Transverse colon (tissue), 4 donors: ENCODE measurements at regions not wholly inside any gene's neighbourhood (a gene's known extent, or its start where the extent isn't known, plus 50 kb on each side); places are given as distances from the start of the nearest gene placed in this dataset.
A peak's percentile ranks its signal among the peaks of the same experiment; 100 is the strongest.

Experiments used
- DNase-seq: peaks from one replicate; pipeline ENCODE4 v3.0.0-alpha.2; 2019
- H3K27ac ChIP-seq, 4 donors: fragments of 200-600 bp; sonication (generic); 2 replicates each; pipeline ENCODE4 v1.5.1; 2016 to 2018; ENCODE audit warnings: inconsistent platforms in 4 of 4
- H3K27me3 ChIP-seq: fragments of 200-600 bp; sonication (generic); 2 replicates; pipeline ENCODE4 v1.5.1; 2017; ENCODE audit warnings: inconsistent platforms
- H3K36me3 ChIP-seq, 4 donors: fragments of 200-600 bp; sonication (generic); 2 replicates each; pipeline ENCODE4 v1.5.1; 2017 to 2019; ENCODE audit warnings: inconsistent platforms in 4 of 4
- H3K4me1 ChIP-seq, 4 donors: fragments of 200-600 bp; sonication (generic); 2 replicates each; pipeline ENCODE4 v1.5.1; 2017 to 2020; ENCODE audit warnings: inconsistent platforms in 4 of 4
- H3K4me3 ChIP-seq, 4 donors: fragments of 200-600 bp; sonication (generic); 1 replicate in 1 of 4; 2 replicates in 3 of 4; pipeline versions ENCODE4 v1.5.1 to v1.6.1; 2017 to 2019; ENCODE audit warnings: inconsistent platforms in 4 of 4
- H3K9me3 ChIP-seq, 2 donors: fragments of 200-600 bp; sonication (generic); 2 replicates each; pipeline ENCODE4 v1.5.1; 2017 to 2019; ENCODE audit warnings: inconsistent platforms in 2 of 2
- EP300 ChIP-seq: sonication (generic); formaldehyde crosslinking; IDR thresholded peaks from one replicate; pipeline ENCODE4 v1.6.1; 2017; ENCODE audit warnings: antibody characterized with exemption, low read depth
- POLR2A ChIP-seq: fragments of 450-650 bp; IDR thresholded peaks from one replicate; pipeline ENCODE4 v1.6.1; 2016; ENCODE audit warnings: antibody characterized with exemption, mild to moderate bottlenecking, moderate library complexity
- POLR2AphosphoS5 ChIP-seq, 3 donors: sonication (generic); formaldehyde crosslinking; IDR thresholded peaks; one replicate each; pipeline ENCODE4 v1.6.1; 2016; ENCODE audit warnings: antibody characterized with exemption in 3 of 3
- WGBS, 2 donors: methylation state at CpG; one replicate each; pipeline ENCODE4 v1.1.5; 2018; ENCODE audit warnings: low coverage in 1 of 2; 5-methylcytosine and 5-hydroxymethylcytosine counted together
- in situ Hi-C, 4 donors: fragments of 200-750 bp; cut with MboI; loops; one replicate each; pipeline versions ENCODE4 v1.15.0 to v1.15.1; 2017; ENCODE audit warnings: low sequenced_read_pairs in 3 of 4, low pct_ligation_motif_present in 1 of 4, low pct_unique_long_range_greater_than_20kb in 1 of 4
- intact Hi-C: fragments of 100-400 bp; cut with DNase I; formaldehyde crosslinking; loops from one replicate; pipeline ENCODE4 v1.15.1; 2023; ENCODE audit warnings: low total_unique reads
- TF ChIP-seq, protein P1 (sequence below), 5 experiments: fragments of 200-600 bp in 3 of 5; fragments of 450-650 bp in 2 of 5; sonication (generic) in 3 of 5; IDR thresholded peaks; 1 replicate in 2 of 5; 2 replicates in 3 of 5; pipeline ENCODE4 v1.5.1; 2016 to 2017; ENCODE audit warnings: antibody characterized with exemption in 5 of 5, inconsistent platforms in 3 of 5, mild to moderate bottlenecking in 2 of 5, moderate library complexity in 1 of 5

- intact Hi-C loops: no loop called here
- in situ Hi-C loops: no loop called here
- TF ChIP-seq EP300 (no peak), POLR2A (no peak), POLR2AphosphoS5 (IDR thresholded peaks at IDR 0.05) (no peak)
- TF ChIP-seq, protein P1, sequence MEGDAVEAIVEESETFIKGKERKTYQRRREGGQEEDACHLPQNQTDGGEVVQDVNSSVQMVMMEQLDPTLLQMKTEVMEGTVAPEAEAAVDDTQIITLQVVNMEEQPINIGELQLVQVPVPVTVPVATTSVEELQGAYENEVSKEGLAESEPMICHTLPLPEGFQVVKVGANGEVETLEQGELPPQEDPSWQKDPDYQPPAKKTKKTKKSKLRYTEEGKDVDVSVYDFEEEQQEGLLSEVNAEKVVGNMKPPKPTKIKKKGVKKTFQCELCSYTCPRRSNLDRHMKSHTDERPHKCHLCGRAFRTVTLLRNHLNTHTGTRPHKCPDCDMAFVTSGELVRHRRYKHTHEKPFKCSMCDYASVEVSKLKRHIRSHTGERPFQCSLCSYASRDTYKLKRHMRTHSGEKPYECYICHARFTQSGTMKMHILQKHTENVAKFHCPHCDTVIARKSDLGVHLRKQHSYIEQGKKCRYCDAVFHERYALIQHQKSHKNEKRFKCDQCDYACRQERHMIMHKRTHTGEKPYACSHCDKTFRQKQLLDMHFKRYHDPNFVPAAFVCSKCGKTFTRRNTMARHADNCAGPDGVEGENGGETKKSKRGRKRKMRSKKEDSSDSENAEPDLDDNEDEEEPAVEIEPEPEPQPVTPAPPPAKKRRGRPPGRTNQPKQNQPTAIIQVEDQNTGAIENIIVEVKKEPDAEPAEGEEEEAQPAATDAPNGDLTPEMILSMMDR (IDR thresholded peaks at IDR 0.05): no peak
- 78 to 80% methylated on average over 4 to 5 of the region's 5 CpGs for WGBS, 2 donors
- Histone ChIP-seq H3K9me3 (no peaks in the 10 kb centered on the region), H3K27ac (peak overlapping the region; percentile 39 to 52 (median 48)), H3K36me3 (no peaks in the 10 kb centered on the region), H3K27me3 (no peaks in the 10 kb centered on the region), H3K4me1 (peaks cover 5 to 32% (median 10%) of the 10 kb centered on the region in 4 donors), H3K4me3 (no peak overlapping the region)
- no peak for DNase-seq
Measured at GRCh38 chr6:22026164-22026678, 270.6 kb downstream of the PRL start.

GRCh38 chr6:22027040-22027725, 269.7 kb downstream of the PRL start:
- H3K36me3 ChIP-seq: no peaks in the 10 kb centered on the region
- 84 to 88% methylated on average over 6 to 8 of the region's 8 CpGs for WGBS, 2 donors
- TF ChIP-seq EP300: no peak
- TF ChIP-seq, protein P1 (IDR thresholded peaks at IDR 0.05): no peak
- no peak for TF ChIP-seq POLR2AphosphoS5 (IDR thresholded peaks at IDR 0.05)
- no peak for TF ChIP-seq POLR2A
- H3K9me3 ChIP-seq: no peaks in the 10 kb centered on the region
- in situ Hi-C loops (no loop called here), intact Hi-C loops (no loop called here)
- no peak for DNase-seq
- no peak overlapping the region for H3K4me3 ChIP-seq
- no peak overlapping the region for H3K27ac ChIP-seq
- no peaks in the 10 kb centered on the region for H3K27me3 ChIP-seq
- peaks cover 5 to 32% (median 10%) of the 10 kb centered on the region in 4 donors for H3K4me1 ChIP-seq

- Histone ChIP-seq H3K9me3 (no peaks in the 10 kb centered on the region), H3K4me3 (no peak overlapping the region), H3K27ac (peak overlapping the region in 3 of 4 donors; percentile 16 to 32 (median 26)), H3K27me3 (no peaks in the 10 kb centered on the region), H3K36me3 (no peaks in the 10 kb centered on the region), H3K4me1 (peaks cover 5 to 32% (median 10%) of the 10 kb centered on the region in 4 donors)
- in situ Hi-C loops: no loop called here
- intact Hi-C loops: no loop called here
- DNase-seq: no peak
- 61 to 77% methylated on average over 7 of the region's 7 CpGs for WGBS, 2 donors
- no peak for TF ChIP-seq EP300
- TF ChIP-seq POLR2AphosphoS5 (IDR thresholded peaks at IDR 0.05): no peak
- no peak for TF ChIP-seq POLR2A
- TF ChIP-seq, protein P1 (IDR thresholded peaks at IDR 0.05): no peak
Measured at GRCh38 chr6:22028403-22029090, 268.3 kb downstream of the PRL start.

DNA sequence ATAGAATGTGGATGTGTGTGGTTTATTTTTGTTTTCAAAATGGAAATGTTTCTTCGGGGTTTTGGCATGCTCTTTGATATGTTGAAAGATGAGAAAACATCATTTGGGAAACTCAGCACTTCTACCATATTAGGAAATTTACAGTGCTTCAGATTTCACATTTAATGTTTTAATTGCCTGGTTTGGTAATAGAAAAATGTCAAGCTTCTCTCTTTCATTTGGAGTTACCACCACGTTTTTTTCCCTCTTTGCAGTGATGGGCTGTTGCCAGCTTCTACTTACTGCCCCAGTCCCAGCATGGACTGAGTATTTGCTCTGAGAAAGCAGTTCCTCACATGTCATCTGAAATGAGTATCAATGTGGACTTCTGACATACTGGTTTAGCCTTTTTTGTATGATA, 267.7 kb downstream of the PRL start:
- DNase-seq: no peak
- in situ Hi-C loops: no loop called here

More for the DNA sequence above, 267.7 kb downstream of the PRL start:
- Histone ChIP-seq H3K27me3 (no peaks in the 10 kb centered on the region), H3K36me3 (no peaks in the 10 kb centered on the region), H3K4me1 (peaks cover 5 to 32% (median 10%) of the 10 kb centered on the region in 4 donors), H3K9me3 (no peaks in the 10 kb centered on the region), H3K27ac (peak overlapping the region in 3 of 4 donors; percentile 17 to 32 (median 22)), H3K4me3 (no peak overlapping the region)
- TF ChIP-seq EP300: no peak
- TF ChIP-seq POLR2A: no peak
- no peak for TF ChIP-seq POLR2AphosphoS5 (IDR thresholded peaks at IDR 0.05)
- TF ChIP-seq, protein P1 (IDR thresholded peaks at IDR 0.05): no peak
- WGBS, 2 donors: 28 to 38% methylated on average over 2 of the region's 2 CpGs
- intact Hi-C loops: no loop called here
